Activated CD8-positive, alpha-beta memory T cell treated with anti-CD3 and anti-CD28 coated beads, Interleukin-2, amount 50 U/mL, for 4 hours (primary cell): ENCODE measurements at regions not wholly inside any gene's neighbourhood (a gene's known extent, or its start where the extent isn't known, plus 50 kb on each side); places are given as distances from the start of the nearest gene placed in this dataset.

ENCODE experiments used
- DNase-seq: peaks from one replicate; pipeline ENCODE4 v3.0.0-alpha.2; 2020

DNA sequence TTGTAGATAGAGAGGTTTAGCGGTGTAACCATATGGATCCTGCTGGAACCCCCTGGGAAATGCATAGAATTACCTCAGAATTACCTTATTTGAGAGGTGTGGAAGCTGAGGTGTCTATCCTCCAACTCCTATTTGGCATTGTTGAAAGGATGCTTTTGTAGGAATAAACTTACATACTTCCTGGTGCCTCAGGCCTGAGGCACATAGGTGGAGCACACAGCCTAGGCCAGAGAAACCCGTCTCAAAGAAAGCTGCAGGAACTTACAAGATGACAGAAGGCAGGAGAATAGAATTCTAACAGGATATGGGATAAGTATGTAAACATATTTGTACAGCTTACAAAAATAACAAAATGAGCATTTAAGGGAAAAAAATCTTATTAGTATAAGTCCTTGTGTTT lies 1507.2 kb upstream of the ZEB2 start:
- no peak for DNase-seq

DNA sequence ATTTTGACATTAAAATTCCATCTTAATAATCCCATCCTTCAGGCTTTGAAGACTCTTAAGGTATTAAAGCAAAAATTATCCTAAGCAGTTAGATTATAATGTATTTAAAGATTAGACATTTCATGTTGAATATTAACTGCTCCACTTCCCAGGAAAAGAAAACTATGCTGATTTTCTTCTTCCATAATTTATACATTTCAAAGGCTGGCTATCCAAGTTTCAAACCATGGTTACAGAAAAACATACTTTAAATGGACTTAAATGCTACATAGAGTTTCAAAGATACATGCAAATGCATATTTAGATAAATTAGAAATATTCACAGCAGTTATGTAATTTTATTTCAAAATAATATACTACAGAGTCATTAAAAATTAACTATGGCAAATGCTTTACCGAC lies 1505.6 kb upstream of the ZEB2 start:
- DNase-seq = no peak

DNA sequence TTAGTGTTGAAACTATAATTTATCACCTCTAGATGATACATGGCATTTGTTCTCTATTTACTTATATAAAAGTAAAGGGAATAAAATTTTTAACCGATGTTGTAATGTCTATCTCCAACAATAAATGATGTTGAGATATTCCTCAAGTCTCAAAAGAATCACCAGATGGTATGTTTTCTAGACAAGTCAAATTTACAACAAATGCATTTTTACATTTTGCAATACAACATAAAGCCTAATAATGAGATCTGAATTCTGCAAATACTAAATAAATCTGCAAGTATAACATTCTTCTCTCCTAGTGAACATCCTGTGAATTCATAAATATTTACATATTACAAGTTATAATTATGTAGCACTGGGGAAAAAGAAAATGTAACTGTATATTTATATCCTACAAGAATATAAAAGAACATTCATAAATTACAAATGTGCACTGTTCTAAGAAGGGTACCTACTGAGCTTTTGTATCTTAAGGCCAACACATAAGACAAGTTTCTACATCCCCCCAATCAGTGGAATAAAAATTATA lies 1504.4 kb upstream of the ZEB2 start:
- no peak for DNase-seq

DNA sequence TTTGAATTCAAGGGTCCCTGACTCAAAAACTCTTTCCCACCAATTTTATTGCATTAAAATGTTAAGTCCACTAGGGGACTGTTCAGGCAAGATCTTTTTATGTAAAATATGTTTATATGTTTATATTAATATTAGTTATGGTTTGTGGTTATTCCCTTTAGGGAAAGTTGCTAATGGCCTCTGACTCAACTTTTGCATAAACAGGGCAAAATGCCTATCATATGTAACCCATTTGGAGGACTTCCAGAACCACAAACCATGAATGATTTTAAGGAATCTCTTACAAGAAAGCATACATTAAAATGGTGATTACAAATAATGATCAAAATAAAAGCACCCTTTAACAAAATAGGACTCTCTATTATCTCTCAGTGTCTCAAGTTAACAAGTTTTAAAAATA lies 1484.5 kb upstream of the ZEB2 start:
- no peak for DNase-seq

DNA sequence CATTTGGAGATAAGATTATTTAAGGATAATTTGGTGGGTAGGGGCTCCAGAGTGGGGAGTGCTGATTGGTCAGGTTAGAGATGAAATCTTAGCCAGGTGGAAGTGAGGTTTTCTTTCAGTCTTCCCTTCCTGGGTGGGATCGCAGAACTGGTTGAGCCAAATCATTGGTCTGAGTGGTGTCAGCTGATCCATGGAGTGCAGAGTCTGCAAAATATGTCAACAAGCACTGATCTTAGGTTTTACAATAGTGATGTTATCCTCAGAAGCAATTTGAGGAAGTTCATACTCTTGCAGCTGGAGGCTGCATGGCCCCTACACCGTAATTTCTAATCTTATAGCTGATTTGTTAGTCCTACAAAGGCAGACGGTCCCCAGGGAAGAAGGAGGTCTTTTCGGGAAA lies 1483.4 kb upstream of the ZEB2 start:
- no peak for DNase-seq

DNA sequence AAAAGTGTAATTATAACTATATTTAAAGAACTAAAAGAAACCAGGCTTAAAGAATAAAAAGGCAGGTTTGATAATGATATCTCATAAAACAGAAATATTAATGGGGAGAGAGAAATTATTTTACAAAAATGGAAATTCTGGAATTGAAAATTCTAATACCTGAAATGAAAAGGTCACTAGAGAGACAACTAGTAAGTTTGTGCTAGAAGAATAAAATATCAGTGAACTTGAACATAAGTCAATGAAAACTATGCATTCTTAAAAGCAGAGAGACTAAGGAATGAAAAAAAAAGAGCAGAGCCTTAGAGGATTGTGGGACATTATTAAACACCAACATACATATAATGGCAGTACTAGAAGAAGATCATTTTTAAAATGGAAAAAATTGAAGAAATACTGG lies 1475.0 kb upstream of the ZEB2 start:
- DNase-seq = no peak

DNA sequence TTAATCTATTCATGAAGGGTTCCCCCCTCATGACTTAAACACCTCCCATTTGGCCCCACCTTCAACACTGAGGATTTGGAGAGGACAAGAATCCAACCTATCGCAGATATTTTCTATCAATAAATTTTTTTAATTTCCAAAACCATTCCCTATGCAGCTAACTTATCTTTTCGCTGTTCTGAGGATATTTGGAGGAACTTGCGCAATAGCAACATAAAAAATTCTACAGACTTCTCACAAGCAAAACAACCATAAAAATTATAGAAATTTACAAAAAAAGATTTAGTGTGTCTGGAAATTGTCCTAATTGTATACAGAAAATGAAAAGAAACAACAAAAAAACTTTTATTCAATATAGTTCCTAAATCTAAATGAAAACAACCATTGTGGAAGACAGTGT lies 1472.7 kb upstream of the ZEB2 start:
- DNase-seq = no peak

DNA sequence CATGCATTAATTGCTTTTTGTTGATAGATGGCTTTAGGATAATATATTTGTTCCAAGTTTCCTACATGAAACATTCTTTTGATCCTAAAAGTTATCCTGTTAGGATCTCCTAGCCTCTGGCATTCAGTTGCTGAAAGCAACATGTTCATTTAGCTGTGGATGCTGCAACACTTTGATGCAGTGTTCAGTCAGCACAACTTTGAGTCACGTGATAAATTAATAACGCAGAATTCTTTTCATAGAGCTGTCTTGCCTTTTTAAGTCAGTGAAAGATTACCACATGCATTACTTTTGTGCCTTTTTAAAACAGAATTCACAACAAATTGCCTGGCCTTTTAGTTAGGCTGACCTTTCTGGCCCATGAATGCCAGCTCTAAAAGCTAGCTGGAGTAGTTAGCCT lies 1467.9 kb upstream of the ZEB2 start:
- no peak for DNase-seq

DNA sequence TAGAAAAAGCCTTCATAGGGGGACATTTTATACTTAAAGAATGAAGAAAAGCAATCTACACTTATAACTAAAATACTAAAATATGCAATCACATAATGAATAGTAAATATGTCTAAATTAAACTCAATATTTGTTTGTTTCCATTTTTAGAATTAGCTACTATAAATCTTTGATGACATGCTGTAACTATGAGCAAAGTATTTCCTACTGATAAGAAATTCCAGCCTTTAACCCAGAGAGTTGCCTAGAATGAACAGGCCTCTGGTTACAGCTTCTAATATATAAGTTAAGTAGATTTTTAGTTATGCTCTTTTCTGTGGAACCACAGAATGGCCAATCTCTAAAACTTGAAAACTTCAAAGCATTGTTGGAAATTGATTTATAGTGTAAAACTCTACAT lies 1465.6 kb upstream of the ZEB2 start:
- no peak for DNase-seq

DNA sequence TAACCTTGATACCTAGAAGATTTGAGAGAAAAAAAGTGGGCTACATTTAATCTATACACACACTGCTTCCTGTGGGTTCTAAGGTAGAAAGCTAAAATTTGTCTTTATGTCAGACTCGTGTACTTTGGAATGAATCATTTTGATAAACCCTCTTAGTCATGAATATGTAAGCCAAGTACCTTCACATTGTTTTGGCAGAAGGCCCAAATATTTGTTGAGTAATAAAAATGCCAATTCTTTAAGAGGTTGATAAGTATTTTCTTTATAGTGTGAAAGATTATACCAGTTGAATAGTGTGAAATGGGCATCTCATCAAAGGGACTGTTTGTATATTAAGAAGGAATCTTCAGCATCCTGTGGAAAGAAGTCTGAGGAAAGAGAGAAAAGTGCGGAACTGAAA lies 1464.7 kb upstream of the ZEB2 start:
- DNase-seq = no peak

DNA sequence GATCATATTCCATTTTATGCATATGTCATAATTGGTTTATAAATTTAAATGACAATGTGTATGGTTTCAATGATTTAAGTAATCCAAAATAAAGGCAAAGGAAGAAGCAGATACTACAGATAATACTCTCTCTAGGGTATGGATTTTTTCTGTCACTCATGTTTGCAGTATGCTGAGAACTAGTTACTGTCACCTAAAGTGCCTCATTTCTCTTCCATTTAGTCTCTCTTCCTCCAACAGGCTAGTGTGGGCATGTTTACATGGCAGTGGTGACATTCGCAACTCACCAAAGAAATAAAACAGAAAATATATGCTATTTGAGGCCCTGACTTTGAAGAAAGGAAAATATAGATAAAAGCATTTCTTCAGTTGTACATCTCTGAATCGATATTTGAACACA lies 1460.4 kb upstream of the ZEB2 start:
- no peak for DNase-seq

DNA sequence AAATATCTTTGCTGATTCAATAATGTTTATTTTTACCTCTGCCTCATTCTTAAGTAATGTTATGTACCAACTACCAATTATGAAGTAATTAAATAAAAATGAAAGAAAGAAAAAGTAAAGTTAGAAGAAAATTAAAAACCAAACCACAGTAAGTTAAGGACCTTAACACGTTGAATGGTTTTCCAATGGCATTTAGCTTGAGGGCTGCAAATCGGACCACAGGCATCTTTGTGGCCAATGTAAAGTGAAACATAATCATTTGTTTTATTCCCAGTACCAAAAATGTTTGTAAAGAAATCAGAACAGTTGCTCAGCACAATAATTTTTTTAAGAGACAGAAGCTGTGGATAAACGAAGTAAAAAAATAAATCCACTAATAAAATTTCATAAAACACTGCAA lies 1455.5 kb upstream of the ZEB2 start:
- DNase-seq = no peak

DNA sequence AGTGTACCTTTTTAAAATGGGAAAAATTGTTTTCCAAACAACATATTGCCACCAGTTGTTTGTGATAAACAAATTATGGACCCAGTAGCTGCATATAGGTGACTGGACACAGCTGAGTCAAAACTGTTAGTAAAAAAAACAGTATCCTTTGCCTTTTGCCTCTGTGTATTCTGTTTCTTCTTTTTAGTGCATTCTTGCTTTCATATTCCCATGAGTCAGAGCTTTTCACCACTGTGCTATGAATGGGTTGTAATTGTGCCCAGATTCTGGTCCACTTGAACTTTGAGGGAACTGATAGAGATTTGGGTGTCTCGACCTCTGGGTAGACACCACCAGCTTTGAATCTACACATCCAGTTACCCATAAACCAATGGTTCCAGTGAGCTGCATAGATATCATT lies 1441.9 kb upstream of the ZEB2 start:
- DNase-seq = no peak

DNA sequence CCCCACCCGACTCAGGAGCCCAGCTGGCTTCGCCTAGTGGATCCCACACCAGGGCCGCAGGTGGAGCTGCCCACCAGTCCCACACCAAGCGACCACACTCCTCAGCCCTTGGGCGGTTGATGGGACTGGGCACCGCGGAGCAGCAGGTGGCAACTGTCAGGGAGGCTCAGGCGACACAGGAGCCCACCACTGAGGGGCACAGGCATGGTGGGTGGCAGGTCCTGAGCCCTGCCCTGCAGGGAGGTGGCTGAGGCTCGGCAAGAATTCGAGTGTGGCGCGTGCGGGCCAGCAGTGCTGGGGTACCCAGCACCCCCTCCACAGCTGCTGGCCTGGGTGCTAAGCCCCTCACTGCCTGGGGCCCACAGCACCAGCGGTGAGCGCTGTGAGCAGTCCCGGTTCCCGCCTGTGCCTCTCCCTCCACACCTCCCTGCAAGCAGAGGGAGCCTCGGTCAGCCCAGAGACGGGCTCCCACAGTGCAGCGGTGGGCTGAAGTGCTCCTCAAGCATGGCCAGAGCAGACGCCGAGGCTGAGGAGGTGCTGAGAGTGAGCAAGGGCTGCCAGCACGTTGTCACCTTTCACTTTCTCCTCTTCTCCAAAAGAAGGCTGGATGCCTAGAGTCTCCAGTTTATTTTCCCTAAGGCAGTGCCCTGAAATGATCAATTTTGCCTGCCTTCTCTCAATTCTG lies 1440.7 kb upstream of the ZEB2 start:
- DNase-seq = no peak

DNA sequence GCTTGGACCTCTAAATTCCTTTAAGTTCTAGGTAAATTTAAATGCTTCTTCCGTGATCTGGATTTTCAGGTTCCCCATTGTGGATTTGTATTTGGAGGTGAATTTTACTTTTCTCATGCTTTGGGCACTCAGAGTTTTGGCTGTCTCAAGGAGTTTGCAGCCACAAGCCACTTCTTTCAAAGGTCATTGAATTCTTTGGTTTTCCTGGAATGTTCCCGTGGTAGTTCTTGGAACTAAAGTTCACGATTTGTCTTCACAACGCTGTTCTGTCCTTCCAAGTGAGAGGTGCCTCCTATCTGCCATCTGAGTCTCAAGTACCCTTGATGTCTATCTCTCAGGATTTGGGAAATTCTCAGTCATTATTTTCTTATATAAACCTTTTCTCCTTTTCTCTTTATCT lies 1438.7 kb upstream of the ZEB2 start:
- no peak for DNase-seq

DNA sequence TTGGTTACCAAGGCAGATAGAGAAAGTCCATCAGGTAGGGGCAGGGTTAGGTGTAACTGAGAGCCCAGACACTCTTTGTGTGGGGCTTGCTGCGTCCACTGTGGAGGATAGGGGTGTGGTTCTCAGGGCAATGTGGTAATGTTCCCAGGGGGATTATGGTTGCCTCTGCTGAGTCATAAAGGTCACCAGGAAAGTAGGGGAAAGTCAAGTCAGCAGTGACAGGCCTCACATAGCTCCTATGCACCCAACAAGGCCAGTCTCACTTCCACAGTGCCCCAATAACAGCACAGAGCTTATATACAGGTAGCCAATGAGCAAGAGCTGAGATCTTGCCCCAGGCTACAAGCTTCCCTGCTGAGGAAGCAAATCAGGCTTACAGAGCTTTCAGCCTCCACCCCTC lies 1438.0 kb upstream of the ZEB2 start:
- DNase-seq = no peak

DNA sequence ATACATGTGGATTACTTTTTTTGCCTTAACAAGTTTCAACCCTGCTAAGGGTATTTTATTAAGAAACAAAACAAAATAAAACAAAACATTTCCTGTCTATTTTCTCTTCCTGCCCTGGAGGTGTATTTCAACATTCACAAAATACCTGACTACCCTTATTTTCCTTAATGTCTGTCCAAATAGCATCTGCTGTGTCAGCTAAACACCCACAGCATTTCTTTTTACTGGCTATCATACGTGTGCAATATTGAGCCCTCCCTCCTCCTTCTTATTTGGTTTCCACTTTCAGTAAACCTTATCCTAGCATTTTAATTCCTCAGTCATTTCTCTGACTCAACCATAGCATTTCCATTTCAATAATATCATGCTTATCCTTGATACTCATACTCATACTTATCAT lies 1420.0 kb upstream of the ZEB2 start:
- no peak for DNase-seq

DNA sequence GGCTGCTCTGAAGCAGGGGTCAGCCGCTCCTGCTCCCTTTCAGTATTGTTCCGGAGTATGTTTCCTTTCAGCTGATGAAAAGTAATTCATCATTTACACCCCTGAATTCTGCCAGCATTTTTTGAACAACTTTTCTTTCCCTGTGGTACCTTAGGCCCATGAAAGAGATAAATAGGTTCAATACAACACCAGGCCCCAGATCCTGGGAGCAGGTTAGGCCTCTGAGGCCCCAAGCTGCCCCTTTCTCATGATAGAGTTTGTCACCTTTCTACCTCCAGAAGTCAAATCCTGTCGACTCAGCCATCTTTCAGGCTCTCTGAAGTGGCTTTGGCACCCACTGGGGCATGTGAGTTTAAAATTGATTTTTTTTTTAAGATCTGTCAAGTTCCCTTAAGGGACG lies 1415.1 kb upstream of the ZEB2 start:
- DNase-seq = no peak

DNA sequence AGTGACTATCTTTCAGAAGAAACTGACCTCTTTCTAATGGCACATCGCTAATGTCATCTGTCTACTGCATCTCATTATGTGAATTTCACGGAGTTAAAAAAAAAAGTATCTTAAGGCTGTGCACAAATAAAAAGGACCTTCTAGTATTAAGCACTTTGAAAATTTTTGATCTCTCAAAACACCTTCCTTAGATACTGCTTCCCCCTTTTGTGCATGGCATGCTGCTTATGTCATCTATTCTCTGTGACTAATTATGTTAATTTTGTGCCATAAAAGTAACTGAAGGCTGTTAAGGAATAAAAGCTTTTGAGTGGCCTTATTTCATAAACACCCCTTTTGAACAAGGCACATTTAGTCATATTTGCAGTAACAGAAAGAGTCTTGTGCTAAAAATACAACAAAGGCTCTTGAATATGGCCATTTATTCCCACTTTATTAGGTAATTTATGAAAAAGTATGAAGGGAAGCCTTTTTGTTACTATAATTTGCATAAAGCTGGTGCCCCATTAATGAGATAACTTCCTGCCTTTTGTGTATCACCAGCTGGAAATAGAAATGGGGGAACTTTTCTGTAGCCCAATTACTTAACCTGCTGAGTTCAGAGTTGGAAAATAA lies 1412.0 kb upstream of the ZEB2 start:
- no peak for DNase-seq

DNA sequence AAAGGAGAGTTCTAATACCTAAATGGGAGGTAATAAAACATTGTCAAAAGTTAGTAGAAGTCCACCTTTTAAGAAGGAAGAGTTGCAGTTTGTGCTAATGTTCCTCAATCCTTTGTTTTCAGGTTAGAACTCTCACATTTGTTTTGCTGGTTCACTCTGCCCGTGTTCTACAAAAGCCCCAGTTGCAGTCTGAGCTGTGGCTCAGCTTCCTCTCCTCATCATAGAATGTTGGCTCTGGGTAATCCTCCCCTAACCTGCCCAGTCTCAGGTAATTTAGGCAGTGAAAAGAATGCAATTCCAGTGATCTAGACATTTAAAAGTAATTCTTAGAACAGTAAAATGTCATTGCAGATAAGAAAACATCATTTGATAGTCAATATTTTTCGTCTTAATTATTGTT lies 1410.4 kb upstream of the ZEB2 start:
- DNase-seq = no peak

DNA sequence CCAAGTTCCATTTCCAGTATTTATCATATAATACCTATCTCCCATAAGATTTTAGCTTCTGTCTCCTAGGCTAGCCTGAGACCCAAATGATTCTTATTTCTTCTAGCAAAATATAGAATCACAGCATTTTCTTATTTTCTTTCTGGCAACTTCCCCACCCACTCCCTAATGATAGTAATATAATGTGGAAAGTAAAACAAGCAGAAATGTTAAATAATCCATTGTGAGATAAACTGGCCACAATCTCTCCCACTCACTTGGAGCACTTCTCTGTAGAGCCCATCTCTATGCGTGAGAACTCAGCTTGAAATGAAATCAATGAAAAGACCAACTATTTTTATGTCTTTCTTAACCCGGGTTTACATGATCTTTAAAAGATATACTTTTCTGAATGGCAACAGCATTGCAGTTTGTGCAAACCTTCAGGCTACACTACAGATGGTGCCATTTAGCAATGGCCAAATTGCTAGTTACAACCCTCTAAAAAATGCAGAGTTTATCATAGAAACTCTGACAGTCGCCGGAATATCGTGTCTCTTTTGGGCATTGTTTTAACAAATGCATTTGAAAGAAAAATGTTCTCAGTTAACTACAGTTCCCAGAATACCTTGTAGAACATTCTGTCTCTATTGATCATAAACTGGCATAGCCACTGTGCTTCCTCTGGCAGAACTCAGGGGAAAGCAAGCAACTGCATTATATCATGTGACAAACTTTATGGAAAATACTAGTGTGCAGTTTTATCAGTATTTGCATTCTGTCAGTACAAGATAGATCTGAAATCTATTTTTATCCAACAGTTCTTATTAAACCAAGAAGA lies 1407.4 kb upstream of the ZEB2 start:
- DNase-seq = no peak

DNA sequence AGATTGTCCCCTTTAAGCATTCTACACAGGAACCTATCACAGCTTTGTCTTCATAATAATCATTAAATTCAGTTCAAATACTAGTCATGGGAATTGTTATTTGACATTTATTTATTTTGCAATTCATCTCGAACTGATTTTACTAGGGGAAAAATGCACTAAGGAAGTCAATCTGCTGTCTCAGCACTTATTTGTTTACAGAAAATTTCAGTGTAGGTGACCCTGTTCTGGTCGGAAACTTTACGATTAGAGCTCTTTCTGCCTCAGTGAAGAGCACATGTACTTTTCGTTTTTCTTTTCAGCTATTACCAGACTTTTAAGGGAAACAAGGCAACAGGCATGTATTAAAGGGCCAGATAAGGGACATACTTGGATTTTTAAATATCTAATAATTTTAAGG lies 1405.7 kb upstream of the ZEB2 start:
- DNase-seq = no peak

DNA sequence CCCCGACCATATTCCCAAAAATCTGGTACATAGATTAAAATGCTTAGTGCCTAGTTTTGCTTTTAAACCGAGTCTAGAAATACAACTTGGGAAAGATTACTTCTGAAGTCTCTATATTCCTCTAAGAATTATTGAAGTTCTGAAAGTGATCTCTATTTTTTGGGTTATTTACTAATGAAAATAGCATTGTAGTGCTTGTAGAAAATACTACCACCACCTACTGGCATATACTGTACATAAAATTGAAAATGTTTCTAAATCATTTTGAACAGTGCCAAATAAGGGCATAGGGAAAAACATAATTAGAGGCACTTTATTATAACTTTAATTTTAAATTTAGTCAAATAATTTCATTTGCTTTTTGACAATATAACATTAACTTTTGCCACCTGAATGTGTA lies 1399.6 kb upstream of the ZEB2 start:
- DNase-seq = no peak

DNA sequence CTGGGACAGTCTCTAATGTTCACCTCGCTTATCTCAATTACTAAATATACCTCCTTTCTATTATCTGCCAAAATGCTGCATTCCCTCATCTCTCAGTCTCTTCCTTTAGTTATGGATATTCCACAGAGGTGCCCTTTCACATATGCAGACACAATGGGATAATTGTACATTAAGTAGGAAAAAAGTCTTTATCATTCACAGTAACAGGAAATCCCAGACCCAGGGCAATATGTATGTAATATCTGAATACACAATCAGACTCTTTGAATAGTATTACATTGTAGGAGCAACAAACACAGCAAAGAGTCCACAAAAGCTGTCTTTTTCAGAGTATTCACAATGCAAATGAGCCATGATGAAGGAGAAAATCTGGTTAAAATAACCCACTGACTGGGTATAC lies 1399.0 kb upstream of the ZEB2 start:
- DNase-seq = no peak
